IPS-18a (cell line): ENCODE measurements at regions not wholly inside any gene's neighbourhood (a gene's known extent, or its start where the extent isn't known, plus 50 kb on each side); places are given as distances from the start of the nearest gene placed in this dataset.

Experiments used
- H3K27ac ChIP-seq: one replicate; pipeline ENCODE4 v1.5.1; 2013; ENCODE audit warnings: low read length
- H3K27me3 ChIP-seq: one replicate; pipeline ENCODE4 v1.6.1; 2013; ENCODE audit warnings: mild to moderate bottlenecking, low read length; ENCODE audit not compliant: control insufficient read depth, insufficient read depth
- H3K36me3 ChIP-seq: one replicate; pipeline ENCODE4 v1.6.1; 2013; ENCODE audit warnings: low read depth, low read length; ENCODE audit not compliant: control insufficient read depth
- H3K4me1 ChIP-seq: one replicate; pipeline ENCODE4 v1.6.1; 2013; ENCODE audit warnings: low read depth, low read length; ENCODE audit not compliant: control insufficient read depth
- H3K4me3 ChIP-seq: one replicate; pipeline ENCODE4 v1.5.1; 2013; ENCODE audit warnings: low read length
- H3K9ac ChIP-seq: one replicate; pipeline ENCODE4 v1.6.1; 2013; ENCODE audit warnings: mild to moderate bottlenecking, low read length, moderate library complexity
- H3K9me3 ChIP-seq: one replicate; pipeline ENCODE4 v1.6.1; 2013; ENCODE audit warnings: low read depth, low read length; ENCODE audit not compliant: control insufficient read depth

GRCh38 chr3:7957024-7957423, 544.6 kb upstream of the LMCD1 start:
- Histone ChIP-seq H3K36me3 (no peaks in the 10 kb centered on the region), H3K4me1 (peaks cover 14% of the 10 kb centered on the region), H3K9ac (no peak overlapping the region), H3K4me3 (no peak overlapping the region), H3K27me3 (no peaks in the 10 kb centered on the region), H3K9me3 (no peaks in the 10 kb centered on the region), H3K27ac (no peak overlapping the region)

GRCh38 chr3:7959094-7959493, 542.5 kb upstream of the LMCD1 start:
- no peak overlapping the region for H3K4me3 ChIP-seq
- H3K27ac ChIP-seq: no peak overlapping the region
- H3K36me3 ChIP-seq: no peaks in the 10 kb centered on the region
- H3K4me1 ChIP-seq: peaks cover 6% of the 10 kb centered on the region
- no peaks in the 10 kb centered on the region for H3K27me3 ChIP-seq
- no peaks in the 10 kb centered on the region for H3K9me3 ChIP-seq
- H3K9ac ChIP-seq: no peak overlapping the region

GRCh38 chr3:7960601-7961000, 541.0 kb upstream of the LMCD1 start:
- H3K27me3 ChIP-seq: no peaks in the 10 kb centered on the region
- H3K4me1 ChIP-seq: no peaks in the 10 kb centered on the region
- no peak overlapping the region for H3K9ac ChIP-seq
- no peaks in the 10 kb centered on the region for H3K36me3 ChIP-seq
- H3K27ac ChIP-seq: no peak overlapping the region
- H3K9me3 ChIP-seq: no peaks in the 10 kb centered on the region
- no peak overlapping the region for H3K4me3 ChIP-seq

- Histone ChIP-seq H3K9me3 (no peaks in the 10 kb centered on the region), H3K36me3 (no peaks in the 10 kb centered on the region), H3K4me3 (no peak overlapping the region), H3K9ac (no peak overlapping the region), H3K27ac (no peak overlapping the region), H3K27me3 (no peaks in the 10 kb centered on the region), H3K4me1 (no peaks in the 10 kb centered on the region)
Observed at GRCh38 chr3:7962301-7962700, 539.3 kb upstream of the LMCD1 start.

GRCh38 chr3:7964899-7965298, 536.7 kb upstream of the LMCD1 start:
- Histone ChIP-seq H3K27me3 (no peaks in the 10 kb centered on the region), H3K9ac (no peak overlapping the region), H3K27ac (no peak overlapping the region), H3K4me3 (no peak overlapping the region), H3K36me3 (no peaks in the 10 kb centered on the region), H3K4me1 (no peaks in the 10 kb centered on the region), H3K9me3 (no peaks in the 10 kb centered on the region)

GRCh38 chr3:7973006-7973405, 528.6 kb upstream of the LMCD1 start:
- peaks cover 6% of the 10 kb centered on the region for H3K4me1 ChIP-seq
- H3K9me3 ChIP-seq: no peaks in the 10 kb centered on the region

GRCh38 chr3:7977245-7978086, 524.2 kb upstream of the LMCD1 start:
- no peak overlapping the region for H3K27ac ChIP-seq
- H3K9ac ChIP-seq: no peak overlapping the region
- H3K4me1 ChIP-seq: peaks cover 6% of the 10 kb centered on the region
- no peaks in the 10 kb centered on the region for H3K36me3 ChIP-seq
- H3K27me3 ChIP-seq: no peaks in the 10 kb centered on the region
- no peaks in the 10 kb centered on the region for H3K9me3 ChIP-seq
- H3K4me3 ChIP-seq: no peak overlapping the region

More at GRCh38 chr3:7973006-7973405, 528.6 kb upstream of the LMCD1 start:
- H3K9ac ChIP-seq: no peak overlapping the region
- no peaks in the 10 kb centered on the region for H3K27me3 ChIP-seq
- no peak overlapping the region for H3K27ac ChIP-seq
- H3K4me3 ChIP-seq: no peak overlapping the region
- H3K36me3 ChIP-seq: no peaks in the 10 kb centered on the region

- H3K36me3 ChIP-seq: no peaks in the 10 kb centered on the region
- no peaks in the 10 kb centered on the region for H3K27me3 ChIP-seq
- no peaks in the 10 kb centered on the region for H3K9me3 ChIP-seq
- peaks cover 6% of the 10 kb centered on the region for H3K4me1 ChIP-seq
- H3K27ac ChIP-seq: no peak overlapping the region
- H3K4me3 ChIP-seq: no peak overlapping the region
- no peak overlapping the region for H3K9ac ChIP-seq
Observed at GRCh38 chr3:7978087-7978422, 523.6 kb upstream of the LMCD1 start.

- Histone ChIP-seq H3K36me3 (no peaks in the 10 kb centered on the region), H3K27ac (no peak overlapping the region), H3K4me3 (no peak overlapping the region), H3K4me1 (peaks cover 6% of the 10 kb centered on the region), H3K27me3 (no peaks in the 10 kb centered on the region), H3K9ac (no peak overlapping the region), H3K9me3 (no peaks in the 10 kb centered on the region)
Observed at GRCh38 chr3:7982126-7982525, 519.5 kb upstream of the LMCD1 start.

GRCh38 chr3:7999384-7999783, 502.2 kb upstream of the LMCD1 start:
- Histone ChIP-seq H3K9me3 (no peaks in the 10 kb centered on the region), H3K27ac (no peak overlapping the region), H3K9ac (no peak overlapping the region), H3K36me3 (no peaks in the 10 kb centered on the region), H3K4me1 (peaks cover 8% of the 10 kb centered on the region), H3K4me3 (no peak overlapping the region), H3K27me3 (no peaks in the 10 kb centered on the region)

- H3K27ac ChIP-seq: no peak overlapping the region
- H3K9me3 ChIP-seq: no peaks in the 10 kb centered on the region
- no peaks in the 10 kb centered on the region for H3K27me3 ChIP-seq
- no peaks in the 10 kb centered on the region for H3K36me3 ChIP-seq
- peaks cover 8% of the 10 kb centered on the region for H3K4me1 ChIP-seq
- H3K9ac ChIP-seq: no peak overlapping the region
- H3K4me3 ChIP-seq: no peak overlapping the region
Observed at GRCh38 chr3:8001307-8001706, 500.3 kb upstream of the LMCD1 start.

GRCh38 chr3:8001712-8002111, 499.9 kb upstream of the LMCD1 start:
- H3K9me3 ChIP-seq: no peaks in the 10 kb centered on the region

More at GRCh38 chr3:8001712-8002111, 499.9 kb upstream of the LMCD1 start:
- Histone ChIP-seq H3K27ac (no peak overlapping the region), H3K36me3 (no peaks in the 10 kb centered on the region), H3K9ac (no peak overlapping the region), H3K4me1 (peaks cover 8% of the 10 kb centered on the region), H3K4me3 (no peak overlapping the region), H3K27me3 (no peaks in the 10 kb centered on the region)
